ENCODE measurements at regions not wholly inside any gene's neighbourhood (a gene's known extent, or its start where the extent isn't known, plus 50 kb on each side); places are given as distances from the start of the nearest gene placed in this dataset.
A peak's percentile ranks its signal among the peaks of the same experiment; 100 is the strongest.

- Mint-ChIP-seq H3K4me1 (no peaks in the 10 kb centered on the region), H3K9me3 (no peaks in the 10 kb centered on the region), H3K27ac (no peak overlapping the region), H3K4me3 (no peak overlapping the region), H3K36me3 (no peaks in the 10 kb centered on the region)
- ATAC-seq (no peak), DNase-seq (ENCODE audit: low spot score in 2 of 2) (no peak)
Measured at GRCh38 chr19:31717269-31717923, 368.2 kb upstream of the TSHZ3 start.

- ATAC-seq (no peak), DNase-seq (ENCODE audit: low spot score in 2 of 2) (no peak)
- no peaks in the 10 kb centered on the region for H3K9me3 Mint-ChIP-seq
- no peak overlapping the region for H3K27ac Mint-ChIP-seq
- H3K4me1 Mint-ChIP-seq, result no peaks in the 10 kb centered on the region
- H3K4me3 Mint-ChIP-seq, result no peak overlapping the region
- H3K36me3 Mint-ChIP-seq, result no peaks in the 10 kb centered on the region
Measured at GRCh38 chr19:31718032-31718431, 368.8 kb upstream of the TSHZ3 start.

GRCh38 chr19:31718898-31719297 lies 369.7 kb upstream of the TSHZ3 start:
- Mint-ChIP-seq H3K27ac (no peak overlapping the region), H3K9me3 (no peaks in the 10 kb centered on the region), H3K36me3 (no peaks in the 10 kb centered on the region), H3K4me3 (no peak overlapping the region), H3K4me1 (no peaks in the 10 kb centered on the region)
- ATAC-seq (no peak), DNase-seq (ENCODE audit: low spot score in 2 of 2) (no peak)

- no peak overlapping the region for H3K27ac Mint-ChIP-seq
Measured at GRCh38 chr19:31723101-31723500, 373.9 kb upstream of the TSHZ3 start.

GRCh38 chr19:31725051-31725450 lies 375.8 kb upstream of the TSHZ3 start:
- H3K27ac Mint-ChIP-seq, result no peak overlapping the region

More at GRCh38 chr19:31723101-31723500, 373.9 kb upstream of the TSHZ3 start:
- no peak for DNase-seq (ENCODE audit: low spot score in 2 of 2)
- Mint-ChIP-seq H3K4me1 (no peaks in the 10 kb centered on the region), H3K36me3 (no peaks in the 10 kb centered on the region), H3K4me3 (no peak overlapping the region), H3K9me3 (no peaks in the 10 kb centered on the region)
- no peak for ATAC-seq

GRCh38 chr19:31727536-31727935 lies 378.3 kb upstream of the TSHZ3 start:
- no peaks in the 10 kb centered on the region for H3K4me1 Mint-ChIP-seq
- no peak for ATAC-seq
- no peak for DNase-seq (ENCODE audit: low spot score in 2 of 2)
- H3K4me3 Mint-ChIP-seq, result no peak overlapping the region
- H3K27ac Mint-ChIP-seq, result no peak overlapping the region
- H3K9me3 Mint-ChIP-seq, result no peaks in the 10 kb centered on the region
- no peaks in the 10 kb centered on the region for H3K36me3 Mint-ChIP-seq

More at GRCh38 chr19:31725051-31725450, 375.8 kb upstream of the TSHZ3 start:
- ATAC-seq (no peak), DNase-seq (ENCODE audit: low spot score in 2 of 2) (no peak)
- H3K36me3 Mint-ChIP-seq, result no peaks in the 10 kb centered on the region
- H3K9me3 Mint-ChIP-seq, result no peaks in the 10 kb centered on the region
- no peaks in the 10 kb centered on the region for H3K4me1 Mint-ChIP-seq
- H3K4me3 Mint-ChIP-seq, result no peak overlapping the region

GRCh38 chr19:31730270-31730669 lies 381.0 kb upstream of the TSHZ3 start:
- Mint-ChIP-seq H3K36me3 (no peaks in the 10 kb centered on the region), H3K4me1 (no peaks in the 10 kb centered on the region), H3K9me3 (peaks cover 3% of the 10 kb centered on the region), H3K27ac (no peak overlapping the region), H3K4me3 (no peak overlapping the region)
- no peak for ATAC-seq
- DNase-seq (ENCODE audit: low spot score in 2 of 2), result no peak

GRCh38 chr19:31733591-31733990 lies 384.4 kb upstream of the TSHZ3 start:
- no peaks in the 10 kb centered on the region for H3K4me1 Mint-ChIP-seq
- DNase-seq (ENCODE audit: low spot score in 2 of 2), result no peak
- H3K9me3 Mint-ChIP-seq, result peaks cover 3% of the 10 kb centered on the region
- H3K4me3 Mint-ChIP-seq, result no peak overlapping the region
- peak; percentile 12 for ATAC-seq
- H3K27ac Mint-ChIP-seq, result no peak overlapping the region
- no peaks in the 10 kb centered on the region for H3K36me3 Mint-ChIP-seq

GRCh38 chr19:31742249-31742648 lies 393.0 kb upstream of the TSHZ3 start:
- no peaks in the 10 kb centered on the region for H3K4me1 Mint-ChIP-seq
- H3K9me3 Mint-ChIP-seq, result no peaks in the 10 kb centered on the region
- DNase-seq (ENCODE audit: low spot score in 2 of 2) (no peak), ATAC-seq (no peak)
- H3K36me3 Mint-ChIP-seq, result no peaks in the 10 kb centered on the region
- no peak overlapping the region for H3K27ac Mint-ChIP-seq
- no peak overlapping the region for H3K4me3 Mint-ChIP-seq

GRCh38 chr19:31745731-31746130 lies 396.5 kb upstream of the TSHZ3 start:
- no peak for ATAC-seq
- DNase-seq (ENCODE audit: low spot score in 2 of 2), result no peak
- Mint-ChIP-seq H3K4me3 (no peak overlapping the region), H3K36me3 (no peaks in the 10 kb centered on the region), H3K27ac (no peak overlapping the region), H3K9me3 (no peaks in the 10 kb centered on the region), H3K4me1 (no peaks in the 10 kb centered on the region)

- ATAC-seq (no peak), DNase-seq (ENCODE audit: low spot score in 2 of 2) (no peak)
- no peak overlapping the region for H3K4me3 Mint-ChIP-seq
- H3K4me1 Mint-ChIP-seq, result no peaks in the 10 kb centered on the region
- H3K27ac Mint-ChIP-seq, result no peak overlapping the region
- H3K36me3 Mint-ChIP-seq, result no peaks in the 10 kb centered on the region
- no peaks in the 10 kb centered on the region for H3K9me3 Mint-ChIP-seq
Measured at GRCh38 chr19:31749231-31749630, 400.0 kb upstream of the TSHZ3 start.

GRCh38 chr19:31759359-31759758 lies 410.1 kb upstream of the TSHZ3 start:
- no peak overlapping the region for H3K27ac Mint-ChIP-seq
- ATAC-seq (no peak), DNase-seq (ENCODE audit: low spot score in 2 of 2) (no peak)
- H3K36me3 Mint-ChIP-seq, result no peaks in the 10 kb centered on the region
- no peak overlapping the region for H3K4me3 Mint-ChIP-seq
- no peaks in the 10 kb centered on the region for H3K9me3 Mint-ChIP-seq
- no peaks in the 10 kb centered on the region for H3K4me1 Mint-ChIP-seq

- no peak for DNase-seq (ENCODE audit: low spot score in 2 of 2)
- no peak overlapping the region for H3K4me3 Mint-ChIP-seq
- peaks cover 3% of the 10 kb centered on the region for H3K9me3 Mint-ChIP-seq
- H3K27ac Mint-ChIP-seq, result no peak overlapping the region
- no peak for ATAC-seq
- H3K4me1 Mint-ChIP-seq, result no peaks in the 10 kb centered on the region
- H3K36me3 Mint-ChIP-seq, result no peaks in the 10 kb centered on the region
Measured at GRCh38 chr19:31761281-31761913, 412.2 kb upstream of the TSHZ3 start.

- ATAC-seq (no peak), DNase-seq (ENCODE audit: low spot score in 2 of 2) (no peak)
- H3K36me3 Mint-ChIP-seq, result no peaks in the 10 kb centered on the region
- H3K4me1 Mint-ChIP-seq, result no peaks in the 10 kb centered on the region
- no peak overlapping the region for H3K4me3 Mint-ChIP-seq
- no peak overlapping the region for H3K27ac Mint-ChIP-seq
- H3K9me3 Mint-ChIP-seq, result peaks cover 3% of the 10 kb centered on the region
Measured at GRCh38 chr19:31770223-31770622, 421.0 kb upstream of the TSHZ3 start.

GRCh38 chr19:31772915-31773314 lies 423.7 kb upstream of the TSHZ3 start:
- Mint-ChIP-seq H3K36me3 (no peaks in the 10 kb centered on the region), H3K27ac (no peak overlapping the region), H3K9me3 (no peaks in the 10 kb centered on the region), H3K4me1 (no peaks in the 10 kb centered on the region), H3K4me3 (no peak overlapping the region)
- ATAC-seq, result no peak
- DNase-seq (ENCODE audit: low spot score in 2 of 2), result no peak

GRCh38 chr19:31781542-31781941 lies 432.3 kb upstream of the TSHZ3 start:
- Mint-ChIP-seq H3K27ac (no peak overlapping the region), H3K4me3 (no peak overlapping the region), H3K9me3 (no peaks in the 10 kb centered on the region), H3K4me1 (no peaks in the 10 kb centered on the region), H3K36me3 (no peaks in the 10 kb centered on the region)
- ATAC-seq (no peak), DNase-seq (ENCODE audit: low spot score in 2 of 2) (no peak)
